ENCODE measurements at regions not wholly inside any gene's neighbourhood (a gene's known extent, or its start where the extent isn't known, plus 50 kb on each side); places are given as distances from the start of the nearest gene placed in this dataset.

- H3K27ac Mint-ChIP-seq (ENCODE audit: unreplicated experiment): no peak overlapping the region
- TF ChIP-seq CTCF (IDR thresholded peaks at IDR 0.05; ENCODE audit: partially characterized antibody, unreplicated experiment): no peak
- no peak for DNase-seq
- H3K27me3 Mint-ChIP-seq (ENCODE audit: unreplicated experiment): no peaks in the 10 kb centered on the region
- H3K4me1 Mint-ChIP-seq (ENCODE audit: low read depth, unreplicated experiment): no peaks in the 10 kb centered on the region
- H3K36me3 Mint-ChIP-seq (ENCODE audit: unreplicated experiment): peaks cover 4% of the 10 kb centered on the region
- H3K4me3 Mint-ChIP-seq (ENCODE audit: unreplicated experiment): no peak overlapping the region
- H3K9me3 Mint-ChIP-seq (ENCODE audit: unreplicated experiment): peaks cover 2% of the 10 kb centered on the region
These were observed 358.4 kb upstream of the RGS17 start for GRCh38 chr6:153489479-153489878.

GRCh38 chr6:153488267-153488666, 357.2 kb upstream of the RGS17 start:
- no peak for DNase-seq
- H3K27me3 Mint-ChIP-seq (ENCODE audit: unreplicated experiment): no peaks in the 10 kb centered on the region
- peaks cover 2% of the 10 kb centered on the region for H3K9me3 Mint-ChIP-seq (ENCODE audit: unreplicated experiment)
- no peak overlapping the region for H3K27ac Mint-ChIP-seq (ENCODE audit: unreplicated experiment)
- H3K4me1 Mint-ChIP-seq (ENCODE audit: low read depth, unreplicated experiment): no peaks in the 10 kb centered on the region
- no peak for TF ChIP-seq CTCF (IDR thresholded peaks at IDR 0.05; ENCODE audit: partially characterized antibody, unreplicated experiment)
- H3K36me3 Mint-ChIP-seq (ENCODE audit: unreplicated experiment): peaks cover 4% of the 10 kb centered on the region
- H3K4me3 Mint-ChIP-seq (ENCODE audit: unreplicated experiment): no peak overlapping the region

GRCh38 chr6:153485072-153485471, 354.0 kb upstream of the RGS17 start:
- no peak for TF ChIP-seq CTCF (IDR thresholded peaks at IDR 0.05; ENCODE audit: partially characterized antibody, unreplicated experiment)
- Mint-ChIP-seq H3K27me3 (ENCODE audit: unreplicated experiment) (no peaks in the 10 kb centered on the region), H3K4me3 (ENCODE audit: unreplicated experiment) (no peak overlapping the region), H3K4me1 (ENCODE audit: low read depth, unreplicated experiment) (no peaks in the 10 kb centered on the region), H3K9me3 (ENCODE audit: unreplicated experiment) (peaks cover 2% of the 10 kb centered on the region), H3K27ac (ENCODE audit: unreplicated experiment) (no peak overlapping the region), H3K36me3 (ENCODE audit: unreplicated experiment) (peaks cover 4% of the 10 kb centered on the region)
- DNase-seq: no peak

GRCh38 chr6:153484056-153484455, 353.0 kb upstream of the RGS17 start:
- Mint-ChIP-seq H3K9me3 (ENCODE audit: unreplicated experiment) (no peaks in the 10 kb centered on the region), H3K27me3 (ENCODE audit: unreplicated experiment) (no peaks in the 10 kb centered on the region), H3K4me1 (ENCODE audit: low read depth, unreplicated experiment) (no peaks in the 10 kb centered on the region), H3K36me3 (ENCODE audit: unreplicated experiment) (peaks cover 4% of the 10 kb centered on the region), H3K4me3 (ENCODE audit: unreplicated experiment) (no peak overlapping the region), H3K27ac (ENCODE audit: unreplicated experiment) (no peak overlapping the region)
- DNase-seq: no peak
- no peak for TF ChIP-seq CTCF (IDR thresholded peaks at IDR 0.05; ENCODE audit: partially characterized antibody, unreplicated experiment)

GRCh38 chr6:153476243-153476642, 345.2 kb upstream of the RGS17 start:
- Mint-ChIP-seq H3K4me3 (ENCODE audit: unreplicated experiment) (no peak overlapping the region), H3K27me3 (ENCODE audit: unreplicated experiment) (no peaks in the 10 kb centered on the region), H3K4me1 (ENCODE audit: low read depth, unreplicated experiment) (no peaks in the 10 kb centered on the region), H3K9me3 (ENCODE audit: unreplicated experiment) (no peaks in the 10 kb centered on the region), H3K36me3 (ENCODE audit: unreplicated experiment) (no peaks in the 10 kb centered on the region), H3K27ac (ENCODE audit: unreplicated experiment) (no peak overlapping the region)
- TF ChIP-seq CTCF (IDR thresholded peaks at IDR 0.05; ENCODE audit: partially characterized antibody, unreplicated experiment): no peak
- DNase-seq: no peak
